B cell (primary cell): ENCODE measurements at regions not wholly inside any gene's neighbourhood (a gene's known extent, or its start where the extent isn't known, plus 50 kb on each side); places are given as distances from the start of the nearest gene placed in this dataset.

Experiments used
- ATAC-seq: fragments of 200-7000 bp; cut with Tn5 transposase; one replicate; pipeline ENCODE4 v1.10.0; 2021; ENCODE audit warnings: low read depth, mild to moderate bottlenecking, moderate number of reproducible peaks, moderate library complexity
- CTCF ChIA-PET: fragments of 350-600 bp; sonication (Branson Sonifier 250); formaldehyde crosslinking; loops from one replicate; lab custom pipeline; 2021; ENCODE audit warnings: antibody characterized with exemption, inconsistent platforms; lab: Charles Lee
- POLR2A ChIA-PET: fragments of 350-600 bp; sonication (Branson Sonifier 250); formaldehyde crosslinking; loops from one replicate; lab custom pipeline; 2021; ENCODE audit warnings: antibody characterized with exemption; lab: Charles Lee
- DNase-seq: peaks from one replicate; pipeline ENCODE4 v3.0.0; 2013
- H2AFZ ChIP-seq: 2 replicates; pipeline ENCODE4 v1.6.1; 2012; ENCODE audit warnings: mild to moderate bottlenecking, low read depth, low read length; ENCODE audit not compliant: insufficient read depth, poor library complexity, severe bottlenecking
- H3K27ac ChIP-seq, 2 donors: 1 replicate in 1 of 2; 2 replicates in 1 of 2; pipeline ENCODE4 v1.5.1; 2012 to 2013; ENCODE audit warnings: low read length in 2 of 2, mild to moderate bottlenecking in 2 of 2, moderate library complexity in 1 of 2
- H3K27me3 ChIP-seq, 4 experiments: fragments of 200-600 bp in 1 of 4; sonication (generic) in 1 of 4; replicated peaks in 1 of 4; 1 replicate in 2 of 4; 2 replicates in 2 of 4; pipeline versions ENCODE4 v1.6.1 to v1.7.0; 2013 to 2016; ENCODE audit warnings: low read length in 3 of 4, mild to moderate bottlenecking in 2 of 4, mixed read lengths in 1 of 4, moderate library complexity in 1 of 4; ENCODE audit not compliant: insufficient read depth in 4 of 4, control insufficient read depth in 3 of 4; ENCODE audit errors: control extremely low read depth in 1 of 4
- H3K36me3 ChIP-seq, 2 experiments: replicated peaks in 1 of 2; 1 replicate in 1 of 2; 2 replicates in 1 of 2; pipeline versions ENCODE4 v1.6.1 to v1.7.1; 2013; ENCODE audit warnings: low read length in 1 of 2; ENCODE audit not compliant: insufficient read depth in 2 of 2, control insufficient read depth in 1 of 2; ENCODE audit errors: control extremely low read depth in 1 of 2, extremely low read depth in 1 of 2
- H3K4me1 ChIP-seq, 2 donors: fragments of 200-600 bp in 1 of 2; sonication (generic) in 1 of 2; 1 replicate in 1 of 2; 2 replicates in 1 of 2; pipeline versions ENCODE4 v1.5.1 to v1.6.1; 2013 to 2017; ENCODE audit warnings: low read length in 2 of 2; ENCODE audit not compliant: control insufficient read depth in 2 of 2, insufficient read depth in 2 of 2
- H3K4me2 ChIP-seq: replicated peaks from 2 replicates; pipeline ENCODE3; 2012; ENCODE audit warnings: mild to moderate bottlenecking, low read depth, low read length; ENCODE audit not compliant: poor library complexity, severe bottlenecking
- H3K4me3 ChIP-seq, 5 experiments: fragments of 200-600 bp in 1 of 5; sonication (generic) in 1 of 5; 1 replicate in 3 of 5; 2 replicates in 2 of 5; pipeline versions ENCODE4 v1.5.1 to v1.7.0; 2011 to 2016; ENCODE audit warnings: low read length in 4 of 5, mild to moderate bottlenecking in 4 of 5, low read depth in 2 of 5, control low read depth in 1 of 5, moderate library complexity in 1 of 5; ENCODE audit not compliant: insufficient read depth in 1 of 5; ENCODE audit errors: control extremely low read depth in 1 of 5, extremely low read depth in 1 of 5
- H3K79me2 ChIP-seq: fragments of 200-600 bp; sonication (generic); one replicate; pipeline ENCODE4 v1.6.0; 2016; ENCODE audit warnings: low read length; ENCODE audit not compliant: control insufficient read depth, insufficient read depth
- H3K9ac ChIP-seq: fragments of 200-600 bp; sonication (generic); 2 replicates; pipeline ENCODE4 v1.6.1; 2017; ENCODE audit warnings: mild to moderate bottlenecking, low read length, moderate library complexity
- H3K9me3 ChIP-seq, 3 donors: one replicate each; pipeline versions ENCODE4 v1.6.1 to v1.7.1; 2013; ENCODE audit warnings: low read length in 2 of 3; ENCODE audit not compliant: control insufficient read depth in 2 of 3, insufficient read depth in 1 of 3; ENCODE audit errors: control extremely low read depth in 1 of 3
- H4K20me1 ChIP-seq: 2 replicates; pipeline ENCODE4 v1.6.0; 2012; ENCODE audit warnings: mild to moderate bottlenecking, low read length; ENCODE audit not compliant: insufficient read depth, control insufficient read depth, poor library complexity, severe bottlenecking
- H3K27ac Mint-ChIP-seq: one replicate; pipeline ENCODE4 v1.8.0; 2021; ENCODE audit warnings: mixed read lengths
- H3K27me3 Mint-ChIP-seq: one replicate; pipeline ENCODE4 v1.8.0; 2021; ENCODE audit warnings: mixed read lengths
- H3K4me1 Mint-ChIP-seq: one replicate; pipeline ENCODE4 v1.8.0; 2021; ENCODE audit warnings: mixed read lengths
- H3K4me3 Mint-ChIP-seq: one replicate; pipeline ENCODE4 v1.8.0; 2021; ENCODE audit warnings: mixed read lengths
- H3K9me3 Mint-ChIP-seq: one replicate; pipeline ENCODE4 v1.8.0; 2022; ENCODE audit warnings: mixed read lengths; ENCODE audit not compliant: insufficient read depth
- EZH2 ChIP-seq: IDR thresholded peaks from 2 replicates; pipeline ENCODE4 v1.6.1; 2012; ENCODE audit warnings: borderline replicate concordance, low read depth, mild to moderate bottlenecking, moderate library complexity, low read length; ENCODE audit not compliant: insufficient read depth, poor library complexity, severe bottlenecking
- WGBS: methylation state at CpG from one replicate; pipeline ENCODE4 v1.1.5; 2013; ENCODE audit warnings: missing lambda C conversion rate; ENCODE audit not compliant: insufficient coverage; 5-methylcytosine and 5-hydroxymethylcytosine counted together
- intact Hi-C: fragments of 100-400 bp; cut with micrococcal nuclease; formaldehyde crosslinking; loops from one replicate; pipeline ENCODE4 v1.10.0; 2022
- TF ChIP-seq, protein P1 (sequence below): fragments of 200-600 bp; IDR thresholded peaks from one replicate; pipeline ENCODE4 v1.8.0; 2022; ENCODE audit warnings: antibody characterized with exemption, mild to moderate bottlenecking

DNA sequence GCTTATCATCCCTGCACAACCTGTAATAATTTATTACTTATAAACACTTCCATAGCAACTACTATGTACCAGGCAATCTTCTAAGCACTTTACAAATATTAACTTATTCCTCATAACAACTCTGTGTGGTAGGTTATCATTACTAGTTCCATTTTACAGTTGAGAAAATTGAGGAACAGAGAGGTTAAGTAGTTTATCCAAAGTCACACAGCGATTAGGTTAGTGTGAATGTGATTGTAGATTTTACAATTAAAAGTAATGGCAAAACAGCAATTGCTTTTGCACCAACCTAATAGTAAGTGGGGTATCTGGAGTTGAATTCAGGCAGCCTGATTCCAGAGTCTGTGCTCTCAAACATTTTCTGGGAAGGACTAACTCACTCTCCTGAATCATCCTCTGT, 348.9 kb downstream of the NKX6-1 start:
- CTCF ChIA-PET: no interaction called here

DNA sequence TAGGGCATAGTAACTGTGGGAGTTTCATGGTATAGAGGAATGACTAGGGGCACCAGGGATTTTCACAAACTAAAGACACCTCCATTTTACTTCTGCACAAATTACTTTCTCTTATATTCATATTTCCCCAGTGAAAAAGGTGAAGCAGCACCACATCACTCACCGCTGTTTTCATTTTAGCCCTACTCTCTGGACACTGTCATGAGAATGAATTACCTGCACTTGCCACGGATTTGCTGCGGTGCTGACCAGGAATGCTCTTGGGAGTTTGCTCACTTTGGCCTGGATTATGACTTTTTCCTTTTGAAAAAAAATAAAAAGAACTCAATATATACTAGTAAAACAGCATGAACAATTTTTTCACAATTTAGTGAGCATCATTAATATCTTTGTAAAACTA, 351.3 kb downstream of the NKX6-1 start:
- peaks cover under 1% of the 10 kb centered on the region for H3K9me3 Mint-ChIP-seq
- ChIA-PET POLR2A (no interaction called here), CTCF (no interaction called here)
- H3K4me3 ChIP-seq: no peak overlapping the region
- H3K4me2 ChIP-seq: no peak overlapping the region
- WGBS: 100% methylated on average over 1 of the region's 3 CpGs
- H3K27ac Mint-ChIP-seq: no peak overlapping the region
- H3K36me3 ChIP-seq: no peaks in the 10 kb centered on the region
- H4K20me1 ChIP-seq: no peaks in the 10 kb centered on the region
- no peaks in the 10 kb centered on the region for H3K4me1 ChIP-seq
- no peak for TF ChIP-seq EZH2
- TF ChIP-seq, protein P1, sequence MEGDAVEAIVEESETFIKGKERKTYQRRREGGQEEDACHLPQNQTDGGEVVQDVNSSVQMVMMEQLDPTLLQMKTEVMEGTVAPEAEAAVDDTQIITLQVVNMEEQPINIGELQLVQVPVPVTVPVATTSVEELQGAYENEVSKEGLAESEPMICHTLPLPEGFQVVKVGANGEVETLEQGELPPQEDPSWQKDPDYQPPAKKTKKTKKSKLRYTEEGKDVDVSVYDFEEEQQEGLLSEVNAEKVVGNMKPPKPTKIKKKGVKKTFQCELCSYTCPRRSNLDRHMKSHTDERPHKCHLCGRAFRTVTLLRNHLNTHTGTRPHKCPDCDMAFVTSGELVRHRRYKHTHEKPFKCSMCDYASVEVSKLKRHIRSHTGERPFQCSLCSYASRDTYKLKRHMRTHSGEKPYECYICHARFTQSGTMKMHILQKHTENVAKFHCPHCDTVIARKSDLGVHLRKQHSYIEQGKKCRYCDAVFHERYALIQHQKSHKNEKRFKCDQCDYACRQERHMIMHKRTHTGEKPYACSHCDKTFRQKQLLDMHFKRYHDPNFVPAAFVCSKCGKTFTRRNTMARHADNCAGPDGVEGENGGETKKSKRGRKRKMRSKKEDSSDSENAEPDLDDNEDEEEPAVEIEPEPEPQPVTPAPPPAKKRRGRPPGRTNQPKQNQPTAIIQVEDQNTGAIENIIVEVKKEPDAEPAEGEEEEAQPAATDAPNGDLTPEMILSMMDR: no peak
- no peaks in the 10 kb centered on the region for H3K79me2 ChIP-seq
- ATAC-seq: no peak
- intact Hi-C loops: no loop called here
- no peak overlapping the region for H2AFZ ChIP-seq
- no peaks in the 10 kb centered on the region for H3K27me3 Mint-ChIP-seq
- H3K9ac ChIP-seq: no peak overlapping the region
- no peak overlapping the region for H3K4me3 Mint-ChIP-seq
- H3K27me3 ChIP-seq: no peaks in the 10 kb centered on the region
- H3K27ac ChIP-seq: no peak overlapping the region
- no peaks in the 10 kb centered on the region for H3K9me3 ChIP-seq
- DNase-seq: no peak
- H3K4me1 Mint-ChIP-seq: no peaks in the 10 kb centered on the region

More for the DNA sequence above, 348.9 kb downstream of the NKX6-1 start:
- Histone ChIP-seq H3K4me3 (no peak overlapping the region), H3K9me3 (no peaks in the 10 kb centered on the region), H4K20me1 (no peaks in the 10 kb centered on the region), H3K4me1 (no peaks in the 10 kb centered on the region), H3K9ac (no peak overlapping the region), H3K27me3 (no peaks in the 10 kb centered on the region), H3K36me3 (no peaks in the 10 kb centered on the region), H3K27ac (no peak overlapping the region), H3K4me2 (no peak overlapping the region), H2AFZ (no peak overlapping the region), H3K79me2 (no peaks in the 10 kb centered on the region)
- no peaks in the 10 kb centered on the region for H3K27me3 Mint-ChIP-seq
- no peak for DNase-seq
- H3K9me3 Mint-ChIP-seq: no peaks in the 10 kb centered on the region
- no CpG with 5 or more reads among the region's 1 CpG for WGBS
- POLR2A ChIA-PET: no interaction called here
- no peak for ATAC-seq
- TF ChIP-seq EZH2: no peak
- TF ChIP-seq, protein P1: no peak
- intact Hi-C loops: no loop called here
- H3K4me1 Mint-ChIP-seq: no peaks in the 10 kb centered on the region
- no peak overlapping the region for H3K27ac Mint-ChIP-seq
- no peak overlapping the region for H3K4me3 Mint-ChIP-seq
